OCI-LY7 (cell line): ENCODE measurements at regions not wholly inside any gene's neighbourhood (a gene's known extent, or its start where the extent isn't known, plus 50 kb on each side); places are given as distances from the start of the nearest gene placed in this dataset.

Experiments used
- BruUV-seq: library from RNA; stranded (reverse); fragments of 400-500 nt; replicated peaks from 2 replicates; lab custom pipeline; 2021; lab: Mats Ljungman, UMichigan
- CTCF ChIA-PET: fragments of 300-600 bp; sonication (Branson Sonifier 250); formaldehyde crosslinking; loops from one replicate; lab custom pipeline; 2022; ENCODE audit warnings: antibody characterized with exemption; ENCODE audit not compliant: unreplicated experiment; lab: Charles Lee
- POLR2A ChIA-PET: fragments of 300-600 bp; sonication (Branson Sonifier 250); formaldehyde crosslinking; loops from one replicate; lab custom pipeline; 2022; ENCODE audit warnings: antibody characterized with exemption; lab: Charles Lee
- DNase-seq: peaks from one replicate; pipeline ENCODE4 v3.0.0-alpha.2; 2015; ENCODE audit warnings: low spot score
- H2AFZ ChIP-seq: fragments of 200-600 bp; sonication (generic), shearing (Covaris generic); 2 replicates; pipeline ENCODE4 v1.6.1; 2014; ENCODE audit warnings: mild to moderate bottlenecking, antibody characterized with exemption, low read length, moderate library complexity
- H3K27ac ChIP-seq: fragments of 200-600 bp; sonication (generic); 2 replicates; pipeline ENCODE4 v1.5.1; 2014; ENCODE audit warnings: mixed run types, low read depth, mild to moderate bottlenecking, moderate library complexity, low read length, inconsistent platforms; ENCODE audit not compliant: poor library complexity, severe bottlenecking
- H3K36me3 ChIP-seq: fragments of 200-600 bp; sonication (generic); 2 replicates; pipeline ENCODE4 v1.6.1; 2014; ENCODE audit warnings: mild to moderate bottlenecking, antibody characterized with exemption, low read length, moderate library complexity, mixed read lengths; ENCODE audit not compliant: insufficient read depth
- H3K4me1 ChIP-seq: fragments of 200-600 bp; sonication (generic); 2 replicates; pipeline ENCODE4 v1.5.1; 2014; ENCODE audit warnings: mild to moderate bottlenecking, low read length; ENCODE audit not compliant: insufficient read depth, poor library complexity, severe bottlenecking
- H3K4me2 ChIP-seq: fragments of 200-600 bp; sonication (generic); 2 replicates; pipeline ENCODE4 v1.6.1; 2014; ENCODE audit warnings: mild to moderate bottlenecking, low read length
- H3K4me3 ChIP-seq: fragments of 200-600 bp; sonication (generic); 2 replicates; pipeline ENCODE4 v1.5.1; 2014; ENCODE audit warnings: mild to moderate bottlenecking, low read depth, low read length; ENCODE audit not compliant: poor library complexity, severe bottlenecking
- H3K79me2 ChIP-seq: fragments of 200-600 bp; sonication (generic); 2 replicates; pipeline ENCODE4 v1.6.1; 2016; ENCODE audit warnings: low read depth, mild to moderate bottlenecking, low read length, moderate library complexity, mixed read lengths; ENCODE audit not compliant: insufficient read depth
- H3K9me2 ChIP-seq: fragments of 200-600 bp; sonication (generic); 2 replicates; pipeline ENCODE4 v1.6.1; 2016; ENCODE audit warnings: mild to moderate bottlenecking, low read length, mixed read lengths; ENCODE audit not compliant: insufficient read depth
- H3K9me3 ChIP-seq: fragments of 200-600 bp; sonication (generic); 2 replicates; pipeline ENCODE4 v1.6.1; 2014; ENCODE audit warnings: mild to moderate bottlenecking, mixed run types, low read length, mixed read lengths
- H4K20me1 ChIP-seq: fragments of 200-600 bp; sonication (generic); 2 replicates; pipeline ENCODE4 v1.6.1; 2014; ENCODE audit warnings: mild to moderate bottlenecking, antibody characterized with exemption, low read length, moderate library complexity, mixed read lengths; ENCODE audit not compliant: insufficient read depth
- CTCF ChIP-seq: fragments of 200-600 bp; sonication (generic); conservative IDR thresholded peaks from 2 replicates; pipeline ENCODE4 v1.5.1; 2014; ENCODE audit warnings: mild to moderate bottlenecking, antibody characterized with exemption, low read length, moderate library complexity, mixed read lengths
- EZH2phosphoT487 ChIP-seq: fragments of 200-600 bp; sonication (generic); IDR thresholded peaks from 2 replicates; pipeline ENCODE4 v1.6.1; 2018; ENCODE audit warnings: low read depth, borderline replicate concordance, mild to moderate bottlenecking, mixed run types, antibody characterized with exemption, low read length, moderate library complexity, mixed read lengths
- intact Hi-C: fragments of 100-400 bp; cut with micrococcal nuclease; formaldehyde crosslinking; loops from one replicate; pipeline ENCODE4 v1.10.0; 2022; ENCODE audit not compliant: unreplicated experiment

GRCh38 chr7:117937753-117938483 lies 64.7 kb upstream of the CTTNBP2 start:
- CTCF ChIA-PET = no interaction called here
- no TSS peak for BruUV-seq

DNA sequence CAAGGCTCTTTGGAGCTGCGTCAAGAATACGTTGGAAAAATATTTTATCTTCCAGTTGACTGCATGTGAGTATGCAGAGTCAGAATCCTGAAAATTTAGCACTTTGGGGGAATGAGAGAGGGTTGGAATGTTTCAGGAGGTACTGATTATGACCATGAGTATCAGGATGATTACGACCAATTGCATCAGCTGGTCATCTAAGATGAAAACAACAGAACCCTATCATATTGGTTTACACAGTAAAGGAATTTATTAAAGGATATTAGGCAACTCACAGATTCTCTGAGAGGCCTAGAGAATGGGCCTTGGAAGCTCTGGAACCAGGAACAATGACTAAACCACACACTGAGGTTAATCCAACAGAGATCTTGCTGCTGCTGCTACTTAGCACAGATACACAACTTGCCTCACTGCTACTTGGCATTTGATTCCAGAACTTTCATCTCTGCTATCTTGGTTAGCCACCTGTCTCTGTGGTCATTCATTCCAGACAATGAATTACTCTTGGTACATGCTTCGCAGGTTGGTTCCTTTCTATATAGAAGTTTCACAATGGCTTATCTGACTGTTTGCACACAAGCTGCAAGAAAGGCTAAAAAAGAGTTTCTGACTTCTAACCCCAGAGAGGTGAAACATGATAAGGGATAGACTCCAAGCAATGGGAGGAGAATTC lies 68.0 kb upstream of the CTTNBP2 start:
- CTCF ChIA-PET = no interaction called here
- H3K27ac ChIP-seq = no peak overlapping the region
- H3K4me3 ChIP-seq = no peak overlapping the region
- TF ChIP-seq EZH2phosphoT487 = no peak
- TF ChIP-seq CTCF = no peak
- POLR2A ChIA-PET = no interaction called here
- no peaks in the 10 kb centered on the region for H3K36me3 ChIP-seq
- no peaks in the 10 kb centered on the region for H3K79me2 ChIP-seq
- H3K4me2 ChIP-seq = no peak overlapping the region
- no peaks in the 10 kb centered on the region for H3K9me3 ChIP-seq
- H2AFZ ChIP-seq = no peak overlapping the region
- no peaks in the 10 kb centered on the region for H4K20me1 ChIP-seq
- H3K9me2 ChIP-seq = no peaks in the 10 kb centered on the region
- intact Hi-C loops = no loop called here
- no peaks in the 10 kb centered on the region for H3K4me1 ChIP-seq
- no TSS peak for BruUV-seq
- DNase-seq = no peak

More at GRCh38 chr7:117937753-117938483, 64.7 kb upstream of the CTTNBP2 start:
- no peaks in the 10 kb centered on the region for H3K36me3 ChIP-seq
- no peaks in the 10 kb centered on the region for H3K9me2 ChIP-seq
- no peaks in the 10 kb centered on the region for H3K4me1 ChIP-seq
- H3K9me3 ChIP-seq = no peaks in the 10 kb centered on the region
- TF ChIP-seq CTCF (no peak), EZH2phosphoT487 (no peak)
- no peak overlapping the region for H2AFZ ChIP-seq
- DNase-seq = no peak
- H3K4me2 ChIP-seq = no peak overlapping the region
- no peaks in the 10 kb centered on the region for H4K20me1 ChIP-seq
- POLR2A ChIA-PET = no interaction called here
- H3K4me3 ChIP-seq = no peak overlapping the region
- intact Hi-C loops = no loop called here
- no peaks in the 10 kb centered on the region for H3K79me2 ChIP-seq
- H3K27ac ChIP-seq = no peak overlapping the region

DNA sequence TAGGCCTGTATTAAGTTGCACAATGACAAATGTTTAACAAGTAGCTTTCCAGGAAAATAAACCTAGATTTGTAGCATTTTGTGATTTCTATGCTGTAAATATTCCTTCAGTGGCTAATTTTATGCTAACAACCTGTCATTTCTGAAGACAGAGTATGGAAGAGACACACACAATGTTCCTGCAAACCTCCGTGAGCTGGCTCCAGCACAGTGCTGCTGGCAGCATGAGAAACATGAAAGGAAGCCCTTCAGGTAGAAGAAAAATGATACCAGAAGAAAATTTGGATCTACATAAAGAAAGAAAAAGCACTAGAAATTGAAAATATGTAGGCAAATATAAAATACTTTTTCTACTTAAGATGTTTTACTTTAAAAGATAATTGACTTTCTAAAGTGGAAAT lies 69.5 kb upstream of the CTTNBP2 start:
- H2AFZ ChIP-seq = no peak overlapping the region
- no peaks in the 10 kb centered on the region for H3K36me3 ChIP-seq
- CTCF ChIA-PET = no interaction called here
- no peak overlapping the region for H3K4me3 ChIP-seq
- no peak overlapping the region for H3K4me2 ChIP-seq
- H3K79me2 ChIP-seq = no peaks in the 10 kb centered on the region
- intact Hi-C loops = no loop called here
- no peak for DNase-seq
- H3K9me2 ChIP-seq = no peaks in the 10 kb centered on the region
- H3K4me1 ChIP-seq = no peaks in the 10 kb centered on the region
- TF ChIP-seq CTCF = no peak
- TF ChIP-seq EZH2phosphoT487 = no peak
- POLR2A ChIA-PET = no interaction called here
- H4K20me1 ChIP-seq = no peaks in the 10 kb centered on the region
- H3K9me3 ChIP-seq = no peaks in the 10 kb centered on the region
- no peak overlapping the region for H3K27ac ChIP-seq
- no TSS peak for BruUV-seq
